Neural cell (in vitro differentiated cells): ENCODE measurements at regions not wholly inside any gene's neighbourhood (a gene's known extent, or its start where the extent isn't known, plus 50 kb on each side); places are given as distances from the start of the nearest gene placed in this dataset.

Experiments
- EP300 ChIP-seq: fragments of 450-650 bp; conservative IDR thresholded peaks from 2 replicates; pipeline ENCODE4 v1.6.1; 2014; ENCODE audit warnings: antibody characterized with exemption, mild to moderate bottlenecking, moderate library complexity; ENCODE audit not compliant: poor library complexity, severe bottlenecking
- EZH2 ChIP-seq: fragments of 200-600, 300-800 bp; shearing (Covaris generic), sonication (generic); IDR thresholded peaks from 2 replicates; pipeline ENCODE4 v1.6.1; 2014; ENCODE audit warnings: antibody characterized with exemption, low read length, borderline replicate concordance, mild to moderate bottlenecking; ENCODE audit not compliant: insufficient read depth, poor library complexity, severe bottlenecking
- SMC3 ChIP-seq: fragments of 450-650 bp; conservative IDR thresholded peaks from 2 replicates; pipeline ENCODE4 v1.6.1; 2014; ENCODE audit warnings: antibody characterized with exemption, mild to moderate bottlenecking, moderate library complexity; ENCODE audit not compliant: poor library complexity
- TF ChIP-seq, protein P1 (sequence below): IDR thresholded peaks from 2 replicates; pipeline ENCODE4 v1.6.1; 2012; ENCODE audit warnings: borderline replicate concordance
- TF ChIP-seq, protein P2 (sequence below): fragments of 450-650 bp; IDR thresholded peaks from 2 replicates; pipeline ENCODE4 v1.5.1; 2014; ENCODE audit warnings: antibody characterized with exemption, mild to moderate bottlenecking, moderate library complexity; ENCODE audit not compliant: poor library complexity, severe bottlenecking

DNA sequence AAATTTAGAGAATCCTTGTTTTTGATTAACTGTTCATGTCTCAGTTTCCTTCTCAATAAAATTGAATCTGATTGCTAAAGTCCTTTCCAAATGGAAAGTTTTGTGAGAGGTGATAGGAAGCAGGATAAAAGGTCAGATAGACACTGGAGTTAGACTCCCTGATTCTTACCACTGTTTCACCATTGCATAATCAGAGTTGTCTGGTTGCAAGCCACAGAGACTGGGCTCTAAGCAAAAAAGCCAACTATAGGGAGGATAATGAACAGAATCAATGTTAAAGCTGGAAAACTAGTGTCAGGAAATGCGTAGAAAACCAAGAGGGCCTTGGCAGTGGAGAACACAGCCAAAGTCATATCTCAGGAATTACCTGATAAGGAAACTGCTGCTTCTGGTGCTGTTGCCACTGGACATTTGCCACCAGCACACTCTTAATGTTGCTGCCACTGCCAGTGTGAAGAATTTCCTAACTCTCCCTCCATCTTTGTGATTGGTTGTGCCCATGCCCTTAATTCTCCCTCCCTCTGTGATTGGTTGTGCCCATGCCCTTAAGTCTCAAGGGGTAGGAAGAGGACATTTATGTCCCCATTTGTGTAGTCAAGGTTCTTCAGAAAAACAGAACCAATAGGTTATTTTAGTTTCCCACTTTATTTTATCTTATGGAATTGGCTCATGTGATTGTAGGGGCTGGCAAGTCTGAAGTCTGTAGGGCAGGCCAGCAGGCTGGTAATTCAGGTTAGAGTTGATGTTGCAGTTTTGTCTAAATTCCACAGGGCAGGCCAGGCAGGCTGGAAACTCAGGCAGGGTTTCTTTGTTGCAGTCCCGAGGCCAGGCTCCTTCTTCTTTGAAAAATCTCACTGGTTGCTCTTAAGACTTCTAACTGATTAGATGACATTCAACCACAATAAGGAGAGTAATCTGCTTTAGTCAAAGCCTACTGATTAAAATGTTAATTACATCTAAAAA is 639.0 kb downstream of the REEP3 start:
- TF ChIP-seq, protein P1, sequence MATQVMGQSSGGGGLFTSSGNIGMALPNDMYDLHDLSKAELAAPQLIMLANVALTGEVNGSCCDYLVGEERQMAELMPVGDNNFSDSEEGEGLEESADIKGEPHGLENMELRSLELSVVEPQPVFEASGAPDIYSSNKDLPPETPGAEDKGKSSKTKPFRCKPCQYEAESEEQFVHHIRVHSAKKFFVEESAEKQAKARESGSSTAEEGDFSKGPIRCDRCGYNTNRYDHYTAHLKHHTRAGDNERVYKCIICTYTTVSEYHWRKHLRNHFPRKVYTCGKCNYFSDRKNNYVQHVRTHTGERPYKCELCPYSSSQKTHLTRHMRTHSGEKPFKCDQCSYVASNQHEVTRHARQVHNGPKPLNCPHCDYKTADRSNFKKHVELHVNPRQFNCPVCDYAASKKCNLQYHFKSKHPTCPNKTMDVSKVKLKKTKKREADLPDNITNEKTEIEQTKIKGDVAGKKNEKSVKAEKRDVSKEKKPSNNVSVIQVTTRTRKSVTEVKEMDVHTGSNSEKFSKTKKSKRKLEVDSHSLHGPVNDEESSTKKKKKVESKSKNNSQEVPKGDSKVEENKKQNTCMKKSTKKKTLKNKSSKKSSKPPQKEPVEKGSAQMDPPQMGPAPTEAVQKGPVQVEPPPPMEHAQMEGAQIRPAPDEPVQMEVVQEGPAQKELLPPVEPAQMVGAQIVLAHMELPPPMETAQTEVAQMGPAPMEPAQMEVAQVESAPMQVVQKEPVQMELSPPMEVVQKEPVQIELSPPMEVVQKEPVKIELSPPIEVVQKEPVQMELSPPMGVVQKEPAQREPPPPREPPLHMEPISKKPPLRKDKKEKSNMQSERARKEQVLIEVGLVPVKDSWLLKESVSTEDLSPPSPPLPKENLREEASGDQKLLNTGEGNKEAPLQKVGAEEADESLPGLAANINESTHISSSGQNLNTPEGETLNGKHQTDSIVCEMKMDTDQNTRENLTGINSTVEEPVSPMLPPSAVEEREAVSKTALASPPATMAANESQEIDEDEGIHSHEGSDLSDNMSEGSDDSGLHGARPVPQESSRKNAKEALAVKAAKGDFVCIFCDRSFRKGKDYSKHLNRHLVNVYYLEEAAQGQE, result no peak
- TF ChIP-seq, protein P2, sequence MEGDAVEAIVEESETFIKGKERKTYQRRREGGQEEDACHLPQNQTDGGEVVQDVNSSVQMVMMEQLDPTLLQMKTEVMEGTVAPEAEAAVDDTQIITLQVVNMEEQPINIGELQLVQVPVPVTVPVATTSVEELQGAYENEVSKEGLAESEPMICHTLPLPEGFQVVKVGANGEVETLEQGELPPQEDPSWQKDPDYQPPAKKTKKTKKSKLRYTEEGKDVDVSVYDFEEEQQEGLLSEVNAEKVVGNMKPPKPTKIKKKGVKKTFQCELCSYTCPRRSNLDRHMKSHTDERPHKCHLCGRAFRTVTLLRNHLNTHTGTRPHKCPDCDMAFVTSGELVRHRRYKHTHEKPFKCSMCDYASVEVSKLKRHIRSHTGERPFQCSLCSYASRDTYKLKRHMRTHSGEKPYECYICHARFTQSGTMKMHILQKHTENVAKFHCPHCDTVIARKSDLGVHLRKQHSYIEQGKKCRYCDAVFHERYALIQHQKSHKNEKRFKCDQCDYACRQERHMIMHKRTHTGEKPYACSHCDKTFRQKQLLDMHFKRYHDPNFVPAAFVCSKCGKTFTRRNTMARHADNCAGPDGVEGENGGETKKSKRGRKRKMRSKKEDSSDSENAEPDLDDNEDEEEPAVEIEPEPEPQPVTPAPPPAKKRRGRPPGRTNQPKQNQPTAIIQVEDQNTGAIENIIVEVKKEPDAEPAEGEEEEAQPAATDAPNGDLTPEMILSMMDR, result no peak
- TF ChIP-seq EP300, result no peak
- TF ChIP-seq EZH2, result no peak
- TF ChIP-seq SMC3, result no peak
